GM12878 (cell line): ENCODE measurements at regions not wholly inside any gene's neighbourhood (a gene's known extent, or its start where the extent isn't known, plus 50 kb on each side); places are given as distances from the start of the nearest gene placed in this dataset.
"Not testable (repeated sequence)": the region's sequence is repeated elsewhere in the genome, so short reads cannot be mapped to it uniquely, and the experiment has no call there.

Source experiments
- ATAC-seq: fragments of 200-7000 bp; cut with Tn5 transposase; 3 replicates; pipeline ENCODE4 v1.9.1; 2020; ENCODE audit warnings: mild to moderate bottlenecking, moderate library complexity
- BruUV-seq: library from RNA; stranded (reverse); fragments of 400-500 nt; replicated peaks from 2 replicates; lab custom pipeline; 2021; lab: Mats Ljungman, UMichigan
- CTCF ChIA-PET: fragments of 300-600 bp; sonication (Branson Sonifier 250); formaldehyde crosslinking; extraction: SDS; loops from one replicate; lab custom pipeline; 2021; ENCODE audit warnings: inconsistent platforms; lab: Yijun Ruan, JAX
- POLR2A ChIA-PET: fragments of 350-600 bp; formaldehyde crosslinking; extraction: SDS; loops from one replicate; lab custom pipeline; 2021; ENCODE audit warnings: inconsistent platforms; lab: Charles Lee
- RAD21 ChIA-PET: fragments of 300-600 bp; sonication (Branson Sonifier 250); formaldehyde crosslinking; loops from one replicate; lab custom pipeline; 2023; ENCODE audit warnings: antibody characterized with exemption; ENCODE audit not compliant: unreplicated experiment; lab: Charles Lee
- SMC1A ChIA-PET: fragments of 300-600 bp; sonication (Branson Sonifier 250); formaldehyde crosslinking; loops from one replicate; lab custom pipeline; 2023; ENCODE audit not compliant: unreplicated experiment, uncharacterized antibody; lab: Charles Lee
- DNase-seq: peaks from one replicate; pipeline ENCODE4 v3.0.0-alpha.2; 2011; ENCODE audit warnings: low read depth, low spot score
- FAIRE-seq: peaks from 3 replicates; lab custom pipeline; 2011; peaks lifted over from hg19 to GRCh38; lab: Jason Lieb, UNC
- H2AFZ ChIP-seq: 2 replicates; pipeline ENCODE4 v1.6.0; 2011; ENCODE audit warnings: low read depth, low read length, control low read depth; ENCODE audit not compliant: control insufficient read depth
- H3K27ac ChIP-seq: 2 replicates; pipeline ENCODE4 v1.5.1; 2011; ENCODE audit warnings: control low read depth; ENCODE audit not compliant: control insufficient read depth, insufficient read depth
- H3K27me3 ChIP-seq, 2 experiments: replicated peaks in 1 of 2; 2 replicates each; pipeline versions ENCODE4 v1.6.0 to v1.6.1; 2011; ENCODE audit warnings: low read length in 1 of 2; ENCODE audit not compliant: control insufficient read depth in 2 of 2, insufficient read depth in 2 of 2
- H3K36me3 ChIP-seq, 2 experiments: 2 replicates each; pipeline ENCODE4 v1.5.1; 2011; ENCODE audit warnings: low read length in 1 of 2; ENCODE audit not compliant: control insufficient read depth in 2 of 2, insufficient read depth in 2 of 2
- H3K4me1 ChIP-seq: 2 replicates; pipeline ENCODE4 v1.6.1; 2011; ENCODE audit warnings: mild to moderate bottlenecking, low read length, moderate library complexity, mixed read lengths; ENCODE audit not compliant: control insufficient read depth, insufficient read depth
- H3K4me2 ChIP-seq: 2 replicates; pipeline ENCODE4 v1.6.0; 2011; ENCODE audit warnings: control low read depth; ENCODE audit not compliant: control insufficient read depth, insufficient read depth
- H3K4me3 ChIP-seq: fragments of 200-600 bp; sonication (generic); 2 replicates; pipeline ENCODE4 v1.5.1; 2016
- H3K79me2 ChIP-seq: 2 replicates; pipeline ENCODE4 v1.6.0; 2011; ENCODE audit warnings: low read length; ENCODE audit not compliant: control insufficient read depth, insufficient read depth
- H3K9ac ChIP-seq: 2 replicates; pipeline ENCODE4 v1.8.0; 2011; ENCODE audit warnings: low read length, control low read depth, mixed read lengths; ENCODE audit not compliant: control insufficient read depth, insufficient read depth
- H3K9me3 ChIP-seq: replicated peaks from 3 replicates; pipeline ENCODE4 v1.5.1; 2011; ENCODE audit warnings: mild to moderate bottlenecking, low read length; ENCODE audit not compliant: control insufficient read depth, insufficient read depth
- H4K20me1 ChIP-seq: 2 replicates; pipeline ENCODE4 v1.6.0; 2011; ENCODE audit not compliant: control insufficient read depth, insufficient read depth
- BCL11A ChIP-seq: IDR thresholded peaks from 2 replicates; pipeline ENCODE4 v1.6.1; 2011; ENCODE audit warnings: low read depth, low read length
- BHLHE40 ChIP-seq, 2 experiments: fragments of 450-650 bp in 1 of 2; IDR thresholded peaks; 2 replicates each; pipeline ENCODE4 v1.6.1; 2011 to 2017; ENCODE audit warnings: low read depth in 2 of 2, borderline replicate concordance in 1 of 2, improper control_type of control experiment in 1 of 2, low read length in 1 of 2, mild to moderate bottlenecking in 1 of 2
- HDAC2 ChIP-seq: fragments of 200-600 bp; sonication (generic); IDR thresholded peaks from 2 replicates; pipeline ENCODE4 v1.6.1; 2017
- MYB ChIP-seq: fragments of 150-350 bp; IDR thresholded peaks from 2 replicates; pipeline ENCODE4 v1.6.1; 2014; ENCODE audit warnings: mild to moderate bottlenecking, low read depth, low read length, borderline replicate concordance
- RB1 ChIP-seq: fragments of 450-650 bp; formaldehyde crosslinking; IDR thresholded peaks from 2 replicates; pipeline ENCODE4 v1.6.1; 2017; ENCODE audit warnings: mild to moderate bottlenecking, borderline replicate concordance
- RBBP5 ChIP-seq: fragments of 200-600 bp; sonication (generic); conservative IDR thresholded peaks from 2 replicates; pipeline ENCODE4 v1.6.1; 2016
- SP1 ChIP-seq: IDR thresholded peaks from one replicate; pipeline ENCODE4 v1.6.1; 2011; ENCODE audit warnings: low read depth, low read length
- ZBTB33 ChIP-seq: fragments of 450-650 bp; IDR thresholded peaks from 2 replicates; pipeline ENCODE4 v1.6.1; 2017; ENCODE audit warnings: mild to moderate bottlenecking
- WGBS: methylation state at CpG from one replicate; pipeline ENCODE4 v1.1.6; 2016; ENCODE audit warnings: low lambda C conversion rate; ENCODE audit not compliant: insufficient replicate concordance, insufficient coverage; ENCODE audit errors: missing lambda C conversion rate; 5-methylcytosine and 5-hydroxymethylcytosine counted together
- in situ Hi-C: fragments of 300-500 bp; cut with MboI; formaldehyde crosslinking; loops from 9 replicates; pipeline ENCODE4 v1.14.3; 2018; ENCODE audit warnings: mixed read lengths
- intact Hi-C: fragments of 100-400 bp; cut with micrococcal nuclease; formaldehyde crosslinking; loops from one replicate; pipeline ENCODE4 v1.14.2; 2022; ENCODE audit not compliant: unreplicated experiment

DNA sequence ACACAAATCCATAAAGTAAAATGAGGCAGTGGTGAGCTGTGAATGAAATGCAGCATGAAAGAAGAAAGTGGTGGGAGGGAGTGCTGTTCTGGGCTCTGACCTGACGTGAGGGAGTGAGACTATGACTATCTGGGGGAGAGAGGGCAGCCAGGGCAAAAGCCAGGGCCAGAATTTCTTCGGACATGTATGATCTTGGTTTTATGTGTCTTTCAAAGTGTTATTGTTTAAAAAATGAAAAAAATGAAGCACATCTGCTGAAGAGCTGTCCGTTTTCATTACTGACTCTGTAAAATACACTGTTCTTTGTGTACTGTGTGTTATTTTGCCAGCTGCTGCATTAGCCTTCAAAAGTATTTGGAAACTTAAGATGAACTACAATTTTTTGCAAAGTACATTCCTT, 70.2 kb upstream of the KLF14 start:
- intact Hi-C loops: no loop called here
- Histone ChIP-seq H3K4me3 (no peak overlapping the region), H3K27ac (no peak overlapping the region), H3K4me1 (no peaks in the 10 kb centered on the region), H3K27me3 (no peaks in the 10 kb centered on the region; a peak in 1 of 4 replicates), H3K4me2 (no peak overlapping the region), H3K36me3 (no peaks in the 10 kb centered on the region), H2AFZ (no peak overlapping the region), H3K79me2 (no peaks in the 10 kb centered on the region), H3K9ac (no peak overlapping the region), H3K9me3 (no peaks in the 10 kb centered on the region), H4K20me1 (no peaks in the 10 kb centered on the region)
- FAIRE-seq (no peak), DNase-seq (no peak), ATAC-seq (no peak)
- 4% methylated on average over 3 of the region's 3 CpGs for WGBS
- ChIA-PET SMC1A (no interaction called here), CTCF (interaction anchor here (1.2 kb wide), 1 partner anchor 46 kb away, joined by 4 read pairs; no protein-coding TSS in a partner anchor), POLR2A (no interaction called here), RAD21 (interaction anchor here (1.1 to 1.8 kb wide), 2 partner anchors 9 to 28 kb away, joined by 3 to 6 read pairs; no protein-coding TSS in a partner anchor)
- in situ Hi-C loops: no loop called here
- BruUV-seq: no TSS peak
- TF ChIP-seq RBBP5 (no peak), SP1 (no peak), RB1 (no peak), BCL11A (no peak), HDAC2 (no peak), BHLHE40 (IDR thresholded peaks at IDR 0.05; ENCODE audit: borderline replicate concordance in 1 of 2, low read depth in 2 of 2, low read length in 1 of 2) (no peak), MYB (no peak), ZBTB33 (no peak)

- H3K4me3 ChIP-seq, FAIRE-seq, H3K79me2 ChIP-seq, BruUV-seq, H3K27me3 ChIP-seq, H4K20me1 ChIP-seq, DNase-seq, SMC1A ChIA-PET, H3K4me1 ChIP-seq, H3K4me2 ChIP-seq, H3K9me3 ChIP-seq, in situ Hi-C loops, H3K27ac ChIP-seq, ATAC-seq, POLR2A ChIA-PET, H2AFZ ChIP-seq, RAD21 ChIA-PET, H3K9ac ChIP-seq, H3K36me3 ChIP-seq, intact Hi-C loops: not testable (repeated sequence)
- CTCF ChIA-PET: interaction anchor here (0.6 kb wide), 1 partner anchor 123 kb away, joined by 3 read pairs; no protein-coding TSS in a partner anchor
- 90% methylated on average over 4 of the region's 4 CpGs for WGBS
These were observed 78.8 kb upstream of the KLF14 start for GRCh38 chr7:130812819-130813218.
